ENCODE measurements at regions not wholly inside any gene's neighbourhood (a gene's known extent, or its start where the extent isn't known, plus 50 kb on each side); places are given as distances from the start of the nearest gene placed in this dataset.

DNA sequence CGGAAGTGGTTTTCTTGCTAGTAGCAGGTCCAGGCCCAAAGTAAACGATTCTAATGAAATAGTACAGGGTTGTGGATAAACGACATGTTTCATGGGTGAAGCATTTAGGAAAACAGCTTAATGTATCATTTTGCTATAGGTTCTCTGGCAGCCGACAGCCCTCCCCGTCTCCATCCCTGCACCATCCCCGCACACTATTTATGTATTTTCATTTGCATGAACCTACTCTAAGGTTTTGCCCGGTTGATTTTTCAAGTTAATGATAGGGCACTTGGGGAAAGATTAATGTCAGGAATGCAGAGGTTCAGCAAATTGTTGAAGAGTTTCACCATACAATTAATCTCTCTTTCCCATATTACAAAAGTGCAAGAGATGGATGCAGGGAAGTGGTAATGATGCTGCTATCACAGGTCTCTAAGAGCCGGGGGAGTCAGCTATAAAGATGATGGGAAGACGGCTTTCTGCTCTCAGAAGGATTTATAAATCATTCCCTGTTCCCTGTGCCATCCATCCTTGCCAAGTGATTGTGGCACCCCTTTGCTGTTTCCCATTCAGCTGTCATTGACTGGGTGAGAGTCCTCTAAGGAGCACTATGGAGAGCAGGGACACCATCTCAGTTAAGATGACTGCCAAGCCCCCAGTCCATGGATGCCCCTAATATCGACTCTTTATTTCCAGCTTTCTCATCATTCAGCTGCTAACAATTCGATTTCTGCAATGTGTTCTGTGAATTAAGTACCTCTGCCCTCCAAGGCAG, 186.3 kb downstream of the IRS2 start:
- Mint-ChIP-seq H3K27me3 (no peaks in the 10 kb centered on the region), H3K4me1 (ENCODE audit: low read depth) (no peaks in the 10 kb centered on the region), H3K4me3 (ENCODE audit: low read depth) (no peak overlapping the region), H3K36me3 (ENCODE audit: insufficient read depth) (no peaks in the 10 kb centered on the region), H3K9me3 (ENCODE audit: low read depth) (peaks cover 4% of the 10 kb centered on the region), H3K27ac (no peak overlapping the region)
- no peak for DNase-seq (ENCODE audit: low spot score, unreplicated experiment)
- TF ChIP-seq, protein P1, sequence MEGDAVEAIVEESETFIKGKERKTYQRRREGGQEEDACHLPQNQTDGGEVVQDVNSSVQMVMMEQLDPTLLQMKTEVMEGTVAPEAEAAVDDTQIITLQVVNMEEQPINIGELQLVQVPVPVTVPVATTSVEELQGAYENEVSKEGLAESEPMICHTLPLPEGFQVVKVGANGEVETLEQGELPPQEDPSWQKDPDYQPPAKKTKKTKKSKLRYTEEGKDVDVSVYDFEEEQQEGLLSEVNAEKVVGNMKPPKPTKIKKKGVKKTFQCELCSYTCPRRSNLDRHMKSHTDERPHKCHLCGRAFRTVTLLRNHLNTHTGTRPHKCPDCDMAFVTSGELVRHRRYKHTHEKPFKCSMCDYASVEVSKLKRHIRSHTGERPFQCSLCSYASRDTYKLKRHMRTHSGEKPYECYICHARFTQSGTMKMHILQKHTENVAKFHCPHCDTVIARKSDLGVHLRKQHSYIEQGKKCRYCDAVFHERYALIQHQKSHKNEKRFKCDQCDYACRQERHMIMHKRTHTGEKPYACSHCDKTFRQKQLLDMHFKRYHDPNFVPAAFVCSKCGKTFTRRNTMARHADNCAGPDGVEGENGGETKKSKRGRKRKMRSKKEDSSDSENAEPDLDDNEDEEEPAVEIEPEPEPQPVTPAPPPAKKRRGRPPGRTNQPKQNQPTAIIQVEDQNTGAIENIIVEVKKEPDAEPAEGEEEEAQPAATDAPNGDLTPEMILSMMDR (IDR thresholded peaks at IDR 0.05; ENCODE audit: unreplicated experiment) = no peak

DNA sequence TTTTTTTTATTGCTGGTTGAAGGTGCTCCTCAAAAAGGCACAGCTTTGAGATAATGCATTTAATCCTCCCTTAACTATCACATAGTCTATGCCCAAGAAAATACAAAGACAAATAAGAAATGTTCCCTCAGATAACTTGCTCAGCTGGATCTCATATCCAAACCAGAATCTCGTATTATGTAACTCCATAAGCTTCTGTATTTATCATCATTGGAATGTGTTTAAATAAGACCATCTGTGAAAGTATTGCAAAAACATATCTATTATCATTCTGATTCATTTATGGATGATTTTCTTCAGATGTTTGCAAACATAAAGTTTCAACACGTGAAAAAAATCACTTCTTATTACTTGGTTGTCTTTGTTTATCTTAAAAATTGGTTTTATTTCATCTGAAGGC, 190.9 kb downstream of the IRS2 start:
- Mint-ChIP-seq H3K4me1 (ENCODE audit: low read depth) (peaks cover 5% of the 10 kb centered on the region), H3K27me3 (no peaks in the 10 kb centered on the region), H3K4me3 (ENCODE audit: low read depth) (no peak overlapping the region), H3K36me3 (ENCODE audit: insufficient read depth) (no peaks in the 10 kb centered on the region), H3K9me3 (ENCODE audit: low read depth) (no peaks in the 10 kb centered on the region), H3K27ac (no peak overlapping the region)
- no peak for DNase-seq (ENCODE audit: low spot score, unreplicated experiment)
- TF ChIP-seq, protein P1 (IDR thresholded peaks at IDR 0.05; ENCODE audit: unreplicated experiment) = no peak

DNA sequence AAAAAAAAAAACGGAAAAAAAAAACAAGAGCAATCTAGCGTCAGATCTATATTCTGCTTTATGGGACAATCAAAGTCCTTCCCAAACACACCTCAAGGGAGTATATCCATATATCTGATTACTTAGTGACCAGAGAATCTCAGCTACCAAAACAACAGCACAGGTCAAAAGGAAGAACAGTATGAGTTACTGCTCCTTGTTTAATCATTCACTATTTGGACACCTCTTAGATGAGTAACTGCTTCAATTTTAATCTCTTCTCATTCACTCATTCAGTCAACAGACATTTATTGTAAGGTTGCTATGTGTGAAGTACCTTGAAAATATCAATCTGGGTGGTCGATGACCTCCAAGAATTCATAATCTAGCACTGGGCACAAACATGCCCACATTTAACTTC, 193.2 kb downstream of the IRS2 start:
- no peaks in the 10 kb centered on the region for H3K9me3 Mint-ChIP-seq (ENCODE audit: low read depth)
- no peak overlapping the region for H3K27ac Mint-ChIP-seq
- peaks cover 3% of the 10 kb centered on the region for H3K27me3 Mint-ChIP-seq
- no peak for DNase-seq (ENCODE audit: low spot score, unreplicated experiment)
- H3K36me3 Mint-ChIP-seq (ENCODE audit: insufficient read depth) = no peaks in the 10 kb centered on the region
- no peak overlapping the region for H3K4me3 Mint-ChIP-seq (ENCODE audit: low read depth)
- H3K4me1 Mint-ChIP-seq (ENCODE audit: low read depth) = peaks cover 5% of the 10 kb centered on the region
- TF ChIP-seq, protein P1 (IDR thresholded peaks at IDR 0.05; ENCODE audit: unreplicated experiment) = no peak

DNA sequence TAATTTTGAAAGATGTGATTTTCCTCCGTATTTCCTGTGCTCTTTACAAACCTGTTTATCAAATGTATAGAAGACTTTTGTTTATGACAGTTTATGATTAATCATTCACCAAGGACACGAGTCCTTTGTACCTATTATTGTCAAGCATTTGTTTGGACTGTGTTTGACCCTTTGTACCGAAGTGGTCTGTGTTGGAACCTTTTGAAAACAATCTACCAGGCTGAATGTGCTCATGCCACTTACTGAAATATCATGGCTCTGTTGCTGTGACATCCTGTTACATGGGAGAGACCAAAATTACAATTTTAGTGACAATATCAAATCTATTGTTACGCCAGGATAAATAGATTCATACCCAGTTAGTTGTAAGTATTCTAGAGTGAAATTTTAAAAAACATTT, 193.6 kb downstream of the IRS2 start:
- H3K27me3 Mint-ChIP-seq = peaks cover 3% of the 10 kb centered on the region
- no peak overlapping the region for H3K4me3 Mint-ChIP-seq (ENCODE audit: low read depth)
- H3K36me3 Mint-ChIP-seq (ENCODE audit: insufficient read depth) = no peaks in the 10 kb centered on the region
- no peak for DNase-seq (ENCODE audit: low spot score, unreplicated experiment)
- no peaks in the 10 kb centered on the region for H3K9me3 Mint-ChIP-seq (ENCODE audit: low read depth)
- peaks cover 5% of the 10 kb centered on the region for H3K4me1 Mint-ChIP-seq (ENCODE audit: low read depth)
- H3K27ac Mint-ChIP-seq = no peak overlapping the region
- TF ChIP-seq, protein P1 (IDR thresholded peaks at IDR 0.05; ENCODE audit: unreplicated experiment) = no peak

DNA sequence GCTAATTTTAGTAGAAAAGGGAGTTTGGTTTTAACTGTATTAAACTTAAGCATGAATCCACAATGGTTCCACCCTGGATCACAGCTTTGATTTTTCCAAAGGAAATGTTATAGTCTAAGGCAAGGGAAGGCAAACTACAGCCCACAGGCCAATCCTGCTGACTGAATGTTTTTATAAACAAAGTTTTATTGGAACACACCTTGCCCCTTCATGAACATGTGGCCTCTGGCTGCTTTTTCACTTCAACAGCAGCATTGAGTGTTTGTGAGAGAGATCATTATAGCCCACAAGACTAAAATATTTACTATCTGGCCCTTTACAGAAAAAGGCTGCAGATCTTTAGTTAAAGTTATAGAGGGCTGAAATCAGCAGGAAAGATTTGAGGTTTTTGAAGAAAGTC, 198.7 kb downstream of the IRS2 start:
- no peak for DNase-seq (ENCODE audit: low spot score, unreplicated experiment)
- H3K27me3 Mint-ChIP-seq = peaks cover 20% of the 10 kb centered on the region
- H3K36me3 Mint-ChIP-seq (ENCODE audit: insufficient read depth) = no peaks in the 10 kb centered on the region
- no peaks in the 10 kb centered on the region for H3K9me3 Mint-ChIP-seq (ENCODE audit: low read depth)
- H3K27ac Mint-ChIP-seq = no peak overlapping the region
- no peak overlapping the region for H3K4me3 Mint-ChIP-seq (ENCODE audit: low read depth)
- TF ChIP-seq, protein P1 (IDR thresholded peaks at IDR 0.05; ENCODE audit: unreplicated experiment) = no peak
- peaks cover 11% of the 10 kb centered on the region for H3K4me1 Mint-ChIP-seq (ENCODE audit: low read depth)

Data from progenitor cell of endocrine pancreas (in vitro differentiated cells).